AG04449 (cell line): ENCODE measurements at regions not wholly inside any gene's neighbourhood (a gene's known extent, or its start where the extent isn't known, plus 50 kb on each side); places are given as distances from the start of the nearest gene placed in this dataset.

ENCODE experiments used
- CTCF ChIA-PET: fragments of 350-600 bp; formaldehyde crosslinking; extraction: SDS; loops from one replicate; lab custom pipeline; 2021; ENCODE audit warnings: antibody characterized with exemption; lab: Yijun Ruan, JAX
- POLR2A ChIA-PET: fragments of 400-600, 350-600 bp; formaldehyde crosslinking; extraction: SDS; loops from one replicate; lab custom pipeline; 2020; ENCODE audit warnings: antibody characterized with exemption, inconsistent platforms; lab: Yijun Ruan, JAX
- DNase-seq: peaks from one replicate; pipeline ENCODE4 v3.0.0-alpha.2; 2010; ENCODE audit warnings: low read depth, low spot score
- H3K4me3 ChIP-seq: 2 replicates; pipeline ENCODE4 v1.5.1; 2011; ENCODE audit warnings: low read depth, mild to moderate bottlenecking, control low read depth, low read length
- TF ChIP-seq, protein P1 (sequence below): IDR thresholded peaks from one replicate; pipeline ENCODE4 v1.5.1; 2011; ENCODE audit warnings: mild to moderate bottlenecking, moderate library complexity, low read length, control low read depth, inconsistent platforms; ENCODE audit not compliant: insufficient read depth; ENCODE audit errors: missing control alignments

DNA sequence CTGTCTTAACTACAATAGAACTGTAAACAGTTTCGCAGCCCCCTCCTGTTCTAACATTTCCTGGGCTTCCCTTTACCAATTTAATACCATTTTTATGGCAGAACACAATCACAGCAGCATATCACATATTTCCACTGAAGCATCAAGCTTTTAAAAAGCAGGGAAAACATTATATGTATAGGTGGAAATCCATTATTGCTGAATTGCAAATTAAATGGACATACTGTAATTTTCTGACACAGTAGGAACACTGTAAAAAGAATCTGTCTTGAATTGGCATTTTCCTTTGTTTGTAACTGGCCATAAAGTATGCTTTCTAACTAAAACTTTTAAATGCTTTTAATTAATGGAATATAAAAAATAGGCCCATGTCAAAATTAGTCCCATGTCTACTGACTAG is 1385.8 kb downstream of the SI start:
- ChIA-PET POLR2A (no interaction called here), CTCF (no interaction called here)
- no peak for DNase-seq

DNA sequence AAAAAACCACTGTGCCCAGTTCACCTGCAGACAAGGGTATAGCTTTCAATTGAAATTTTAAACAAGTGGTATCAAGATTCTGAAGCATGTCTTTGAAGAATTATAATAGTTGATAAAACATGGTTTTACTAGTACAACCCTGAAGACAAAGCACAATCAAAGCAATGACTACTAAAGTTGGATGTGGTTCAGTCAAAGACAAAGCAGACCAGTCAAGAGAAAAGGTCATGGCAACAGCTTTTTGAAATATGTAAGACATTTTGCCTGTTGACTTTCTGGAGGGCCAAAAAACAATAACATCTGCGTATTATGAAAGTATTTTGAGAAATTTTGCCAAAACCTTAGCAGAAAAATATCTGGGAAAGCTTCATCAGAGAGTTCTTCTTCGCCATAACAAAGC is 1393.6 kb downstream of the SI start:
- H3K4me3 ChIP-seq = no peak overlapping the region
- ChIA-PET CTCF (no interaction called here), POLR2A (no interaction called here)
- TF ChIP-seq, protein P1, sequence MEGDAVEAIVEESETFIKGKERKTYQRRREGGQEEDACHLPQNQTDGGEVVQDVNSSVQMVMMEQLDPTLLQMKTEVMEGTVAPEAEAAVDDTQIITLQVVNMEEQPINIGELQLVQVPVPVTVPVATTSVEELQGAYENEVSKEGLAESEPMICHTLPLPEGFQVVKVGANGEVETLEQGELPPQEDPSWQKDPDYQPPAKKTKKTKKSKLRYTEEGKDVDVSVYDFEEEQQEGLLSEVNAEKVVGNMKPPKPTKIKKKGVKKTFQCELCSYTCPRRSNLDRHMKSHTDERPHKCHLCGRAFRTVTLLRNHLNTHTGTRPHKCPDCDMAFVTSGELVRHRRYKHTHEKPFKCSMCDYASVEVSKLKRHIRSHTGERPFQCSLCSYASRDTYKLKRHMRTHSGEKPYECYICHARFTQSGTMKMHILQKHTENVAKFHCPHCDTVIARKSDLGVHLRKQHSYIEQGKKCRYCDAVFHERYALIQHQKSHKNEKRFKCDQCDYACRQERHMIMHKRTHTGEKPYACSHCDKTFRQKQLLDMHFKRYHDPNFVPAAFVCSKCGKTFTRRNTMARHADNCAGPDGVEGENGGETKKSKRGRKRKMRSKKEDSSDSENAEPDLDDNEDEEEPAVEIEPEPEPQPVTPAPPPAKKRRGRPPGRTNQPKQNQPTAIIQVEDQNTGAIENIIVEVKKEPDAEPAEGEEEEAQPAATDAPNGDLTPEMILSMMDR = no peak
- DNase-seq = no peak

More for the DNA sequence above, 1385.8 kb downstream of the SI start:
- TF ChIP-seq, protein P1 = no peak
- H3K4me3 ChIP-seq = no peak overlapping the region

- ChIA-PET POLR2A (no interaction called here), CTCF (no interaction called here)
- DNase-seq = no peak
- TF ChIP-seq, protein P1 = no peak
- no peak overlapping the region for H3K4me3 ChIP-seq
Measured at GRCh38 chr3:163672954-163673353, 1405.3 kb downstream of the SI start.

GRCh38 chr3:163671201-163671600 is 1407.1 kb downstream of the SI start:
- TF ChIP-seq, protein P1 = no peak
- ChIA-PET POLR2A (no interaction called here), CTCF (no interaction called here)
- no peak overlapping the region for H3K4me3 ChIP-seq
- no peak for DNase-seq

DNA sequence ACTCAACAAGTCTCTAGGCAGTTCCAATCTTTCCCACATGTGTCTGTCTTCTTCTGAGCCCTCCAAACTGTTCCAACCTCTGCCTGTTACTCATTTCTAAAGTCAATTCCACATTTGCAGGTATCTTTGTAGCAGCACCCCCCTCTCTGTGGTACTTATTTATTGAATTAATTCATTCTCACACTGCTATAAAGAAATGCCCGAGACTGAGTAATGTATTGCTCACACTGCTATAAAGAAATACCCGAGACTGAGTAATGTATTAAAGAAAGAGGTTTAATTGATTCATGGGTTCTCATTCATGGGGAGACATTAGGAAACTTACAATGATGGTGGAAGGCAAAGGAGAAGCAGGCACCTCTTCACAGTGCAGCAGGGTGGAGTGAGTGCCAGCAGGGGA is 1413.8 kb downstream of the SI start:
- TF ChIP-seq, protein P1 = no peak
- no peak for DNase-seq
- H3K4me3 ChIP-seq = no peak overlapping the region
- POLR2A ChIA-PET = no interaction called here
- CTCF ChIA-PET = no interaction called here

- ChIA-PET CTCF (no interaction called here), POLR2A (no interaction called here)
- H3K4me3 ChIP-seq = no peak overlapping the region
- no peak for DNase-seq
- TF ChIP-seq, protein P1 = no peak
Measured at GRCh38 chr3:163657088-163657487, 1421.2 kb downstream of the SI start.

DNA sequence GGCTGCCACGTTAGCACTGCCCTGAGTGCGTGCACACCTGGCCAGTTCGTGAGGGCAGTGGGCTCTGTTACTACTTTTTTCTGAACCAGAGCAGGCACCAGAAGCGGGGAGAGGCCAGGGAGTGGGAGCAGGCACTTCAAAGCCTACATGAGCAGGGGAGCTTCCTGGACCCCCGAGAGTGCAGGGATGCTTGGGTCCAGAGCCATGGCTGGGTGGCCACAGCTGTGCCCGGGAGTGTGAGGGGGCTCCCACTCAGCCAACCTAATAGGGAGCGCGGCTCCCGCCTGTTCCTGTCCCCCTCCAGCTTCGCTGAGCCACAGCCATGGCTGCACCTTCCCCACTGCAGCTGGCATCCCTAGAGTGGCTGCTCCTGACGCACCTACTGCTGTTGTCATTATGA is 1423.3 kb downstream of the SI start:
- TF ChIP-seq, protein P1 = no peak
- no peak overlapping the region for H3K4me3 ChIP-seq
- DNase-seq = no peak
- ChIA-PET CTCF (no interaction called here), POLR2A (no interaction called here)
